ENCODE measurements at regions not wholly inside any gene's neighbourhood (a gene's known extent, or its start where the extent isn't known, plus 50 kb on each side); places are given as distances from the start of the nearest gene placed in this dataset.

- H3K27ac ChIP-seq = no peak overlapping the region
- H3K4me2 ChIP-seq = no peak overlapping the region
- no peaks in the 10 kb centered on the region for H4K20me1 ChIP-seq (ENCODE audit: insufficient read depth)
- no peaks in the 10 kb centered on the region for H3K36me3 ChIP-seq (ENCODE audit: insufficient read depth)
- H3K9ac ChIP-seq = no peak overlapping the region
- no peaks in the 10 kb centered on the region for H3K27me3 ChIP-seq (ENCODE audit: insufficient read depth, low read depth)
- TF ChIP-seq, protein P1, sequence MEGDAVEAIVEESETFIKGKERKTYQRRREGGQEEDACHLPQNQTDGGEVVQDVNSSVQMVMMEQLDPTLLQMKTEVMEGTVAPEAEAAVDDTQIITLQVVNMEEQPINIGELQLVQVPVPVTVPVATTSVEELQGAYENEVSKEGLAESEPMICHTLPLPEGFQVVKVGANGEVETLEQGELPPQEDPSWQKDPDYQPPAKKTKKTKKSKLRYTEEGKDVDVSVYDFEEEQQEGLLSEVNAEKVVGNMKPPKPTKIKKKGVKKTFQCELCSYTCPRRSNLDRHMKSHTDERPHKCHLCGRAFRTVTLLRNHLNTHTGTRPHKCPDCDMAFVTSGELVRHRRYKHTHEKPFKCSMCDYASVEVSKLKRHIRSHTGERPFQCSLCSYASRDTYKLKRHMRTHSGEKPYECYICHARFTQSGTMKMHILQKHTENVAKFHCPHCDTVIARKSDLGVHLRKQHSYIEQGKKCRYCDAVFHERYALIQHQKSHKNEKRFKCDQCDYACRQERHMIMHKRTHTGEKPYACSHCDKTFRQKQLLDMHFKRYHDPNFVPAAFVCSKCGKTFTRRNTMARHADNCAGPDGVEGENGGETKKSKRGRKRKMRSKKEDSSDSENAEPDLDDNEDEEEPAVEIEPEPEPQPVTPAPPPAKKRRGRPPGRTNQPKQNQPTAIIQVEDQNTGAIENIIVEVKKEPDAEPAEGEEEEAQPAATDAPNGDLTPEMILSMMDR (conservative IDR thresholded peaks at IDR 0.05; ENCODE audit: low read depth, low read length) = no peak
- no peaks in the 10 kb centered on the region for H3K79me2 ChIP-seq (ENCODE audit: insufficient read depth, low read depth)
- H2AFZ ChIP-seq (ENCODE audit: low read depth) = no peak overlapping the region
- H3K4me1 ChIP-seq (ENCODE audit: low read depth, poor library complexity, severe bottlenecking) = no peaks in the 10 kb centered on the region
- H3K4me3 ChIP-seq (IDR thresholded peaks at IDR 0.05; ENCODE audit: insufficient read depth, low read depth, low read length) = no peak overlapping the region
Observed at GRCh38 chr4:11857881-11858280, 429.2 kb upstream of the HS3ST1 start.

DNA sequence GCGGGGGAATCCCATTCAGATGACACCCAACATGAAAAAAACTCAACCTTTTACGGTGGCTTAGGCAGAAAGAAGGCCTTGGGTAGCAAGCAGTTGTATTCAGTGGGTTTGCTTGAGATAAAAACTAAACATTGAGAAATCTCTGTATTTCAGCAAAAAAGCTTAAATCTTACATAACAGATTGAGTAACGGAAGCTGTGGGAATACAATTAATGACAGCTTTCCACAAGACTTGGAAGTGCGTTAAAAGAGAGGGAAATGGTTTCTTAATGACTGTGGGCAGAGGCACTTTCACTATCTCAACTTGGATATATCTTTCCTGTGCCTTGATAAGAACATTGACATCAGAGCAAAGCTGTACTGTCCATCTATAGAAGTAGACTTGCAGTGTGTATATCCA lies 418.5 kb upstream of the HS3ST1 start:
- H3K9ac ChIP-seq = no peak overlapping the region
- no peak overlapping the region for H3K4me2 ChIP-seq
- H3K36me3 ChIP-seq (ENCODE audit: insufficient read depth) = no peaks in the 10 kb centered on the region
- no peaks in the 10 kb centered on the region for H4K20me1 ChIP-seq (ENCODE audit: insufficient read depth)
- no peaks in the 10 kb centered on the region for H3K27me3 ChIP-seq (ENCODE audit: insufficient read depth, low read depth)
- H2AFZ ChIP-seq (ENCODE audit: low read depth) = no peak overlapping the region
- H3K27ac ChIP-seq = no peak overlapping the region
- no peaks in the 10 kb centered on the region for H3K79me2 ChIP-seq (ENCODE audit: insufficient read depth, low read depth)
- TF ChIP-seq, protein P1 (conservative IDR thresholded peaks at IDR 0.05; ENCODE audit: low read depth, low read length) = no peak
- H3K4me3 ChIP-seq (IDR thresholded peaks at IDR 0.05; ENCODE audit: insufficient read depth, low read depth, low read length) = no peak overlapping the region
- H3K4me1 ChIP-seq (ENCODE audit: low read depth, poor library complexity, severe bottlenecking) = no peaks in the 10 kb centered on the region

- no peak overlapping the region for H3K27ac ChIP-seq
- TF ChIP-seq, protein P1 (conservative IDR thresholded peaks at IDR 0.05; ENCODE audit: low read depth, low read length) = no peak
- no peak overlapping the region for H3K4me3 ChIP-seq (IDR thresholded peaks at IDR 0.05; ENCODE audit: insufficient read depth, low read depth, low read length)
- H3K4me1 ChIP-seq (ENCODE audit: low read depth, poor library complexity, severe bottlenecking) = no peaks in the 10 kb centered on the region
- no peaks in the 10 kb centered on the region for H3K36me3 ChIP-seq (ENCODE audit: insufficient read depth)
- H3K4me2 ChIP-seq = no peak overlapping the region
- no peak overlapping the region for H3K9ac ChIP-seq
- H2AFZ ChIP-seq (ENCODE audit: low read depth) = no peak overlapping the region
- no peaks in the 10 kb centered on the region for H4K20me1 ChIP-seq (ENCODE audit: insufficient read depth)
- no peaks in the 10 kb centered on the region for H3K79me2 ChIP-seq (ENCODE audit: insufficient read depth, low read depth)
- H3K27me3 ChIP-seq (ENCODE audit: insufficient read depth, low read depth) = no peaks in the 10 kb centered on the region
Observed at GRCh38 chr4:11843927-11844326, 415.2 kb upstream of the HS3ST1 start.

DNA sequence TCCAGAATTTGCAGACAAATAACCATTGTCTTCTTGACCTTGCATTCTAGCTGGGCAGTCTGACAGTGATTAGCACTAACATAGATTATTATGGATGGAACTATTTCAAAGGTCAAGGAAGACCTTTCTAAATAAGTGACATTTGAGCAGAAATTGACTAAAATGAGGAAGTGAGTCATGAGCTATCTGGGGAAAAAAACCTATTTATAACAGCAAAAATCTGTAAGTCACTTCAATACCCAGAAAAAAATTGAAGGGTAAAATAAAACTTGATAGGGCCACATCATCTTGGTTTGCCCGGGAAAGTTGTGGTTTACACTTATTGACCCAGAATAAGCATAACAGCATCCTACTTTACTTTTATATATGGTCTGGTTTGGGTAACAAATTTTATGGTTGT lies 414.6 kb upstream of the HS3ST1 start:
- H3K4me1 ChIP-seq (ENCODE audit: low read depth, poor library complexity, severe bottlenecking) = no peaks in the 10 kb centered on the region
- H3K4me3 ChIP-seq (IDR thresholded peaks at IDR 0.05; ENCODE audit: insufficient read depth, low read depth, low read length) = no peak overlapping the region
- no peak overlapping the region for H3K4me2 ChIP-seq
- no peaks in the 10 kb centered on the region for H3K79me2 ChIP-seq (ENCODE audit: insufficient read depth, low read depth)
- H3K36me3 ChIP-seq (ENCODE audit: insufficient read depth) = no peaks in the 10 kb centered on the region
- no peak overlapping the region for H2AFZ ChIP-seq (ENCODE audit: low read depth)
- H3K27me3 ChIP-seq (ENCODE audit: insufficient read depth, low read depth) = no peaks in the 10 kb centered on the region
- TF ChIP-seq, protein P1 (conservative IDR thresholded peaks at IDR 0.05; ENCODE audit: low read depth, low read length) = no peak
- no peak overlapping the region for H3K27ac ChIP-seq
- no peaks in the 10 kb centered on the region for H4K20me1 ChIP-seq (ENCODE audit: insufficient read depth)
- H3K9ac ChIP-seq = no peak overlapping the region

Data from KMS-11 (cell line).